Spleen (tissue), 7 donors: ENCODE measurements at regions not wholly inside any gene's neighbourhood (a gene's known extent, or its start where the extent isn't known, plus 50 kb on each side); places are given as distances from the start of the nearest gene placed in this dataset.

Experiments
- CTCF ChIP-seq, 11 experiments: fragments of 200-600 bp in 7 of 11; fragments of 450-650 bp in 4 of 11; sonication (generic) in 4 of 11; IDR thresholded peaks in 8 of 11; conservative IDR thresholded peaks in 3 of 11; 1 replicate in 7 of 11; 2 replicates in 4 of 11; pipeline versions ENCODE4 v1.4.0 to v1.8.0; 2016 to 2021; ENCODE audit warnings: antibody characterized with exemption in 11 of 11, inconsistent platforms in 4 of 11, mild to moderate bottlenecking in 1 of 11
- POLR2A ChIP-seq, 3 donors: fragments of 450-650 bp; IDR thresholded peaks; one replicate each; pipeline ENCODE4 v1.5.1; 2017; ENCODE audit warnings: antibody characterized with exemption in 3 of 3, mild to moderate bottlenecking in 1 of 3
- POLR2AphosphoS5 ChIP-seq, 3 donors: sonication (generic); formaldehyde crosslinking; IDR thresholded peaks; one replicate each; pipeline ENCODE4 v1.5.1; 2017; ENCODE audit warnings: antibody characterized with exemption in 3 of 3
- donor health status: DM: no; HTN: no; CAD: no; lungs with moderate emphysema.
- donor health status: DM: no; HTN: no; CAD: no.
- donor health status: DM: no; HTN: no; CAD: no.

- no peak for TF ChIP-seq CTCF (IDR thresholded peaks at IDR 0.05 in 8 of 11, conservative IDR thresholded peaks at IDR 0.05 in 3 of 11)
- no peak for TF ChIP-seq POLR2A (IDR thresholded peaks at IDR 0.05)
- no peak for TF ChIP-seq POLR2AphosphoS5 (IDR thresholded peaks at IDR 0.05)
Observed at GRCh38 chr4:117311215-117311614, 225.8 kb upstream of the TRAM1L1 start.
